WERI-Rb-1 (cell line): ENCODE measurements at regions not wholly inside any gene's neighbourhood (a gene's known extent, or its start where the extent isn't known, plus 50 kb on each side); places are given as distances from the start of the nearest gene placed in this dataset.

Experiments used
- DNase-seq: peaks from one replicate; pipeline ENCODE4 v3.0.0-alpha.2; 2020
- H3K27ac ChIP-seq: fragments of 250-450 bp; sonication (Bioruptor Pico); 2 replicates; pipeline ENCODE4 v1.5.1; 2020; ENCODE audit warnings: mild to moderate bottlenecking, moderate library complexity
- H3K27me3 ChIP-seq: fragments of 250-450 bp; sonication (Bioruptor Pico); 2 replicates; pipeline ENCODE4 v1.5.1; 2021; ENCODE audit warnings: mild to moderate bottlenecking, low read depth, moderate library complexity; ENCODE audit not compliant: insufficient read depth, severe bottlenecking
- H3K36me3 ChIP-seq: fragments of 250-450 bp; sonication (Bioruptor Pico); 2 replicates; pipeline ENCODE4 v1.5.1; 2020; ENCODE audit warnings: mild to moderate bottlenecking, moderate library complexity
- H3K4me3 ChIP-seq: 2 replicates; pipeline ENCODE4 v1.5.1; 2011; ENCODE audit warnings: low read depth, mild to moderate bottlenecking, control low read depth, low read length
- H3K9me3 ChIP-seq: fragments of 250-450 bp; sonication (Bioruptor Pico); 2 replicates; pipeline ENCODE4 v1.5.1; 2021; ENCODE audit warnings: mild to moderate bottlenecking, moderate library complexity; ENCODE audit not compliant: severe bottlenecking
- CTCF ChIP-seq: IDR thresholded peaks from 2 replicates; pipeline ENCODE4 v1.5.1; 2011; ENCODE audit warnings: low read depth, mild to moderate bottlenecking, control low read depth, inconsistent platforms, low read length

GRCh38 chr3:152969557-152970300 is 134.8 kb downstream of the P2RY1 start:
- Histone ChIP-seq H3K27ac (no peak overlapping the region), H3K36me3 (no peaks in the 10 kb centered on the region), H3K9me3 (no peaks in the 10 kb centered on the region), H3K4me3 (no peak overlapping the region), H3K27me3 (no peaks in the 10 kb centered on the region)
- no peak for TF ChIP-seq CTCF
- no peak for DNase-seq

GRCh38 chr3:152970851-152971250 is 135.9 kb downstream of the P2RY1 start:
- no peak overlapping the region for H3K4me3 ChIP-seq
- no peaks in the 10 kb centered on the region for H3K36me3 ChIP-seq
- H3K9me3 ChIP-seq: no peaks in the 10 kb centered on the region
- H3K27ac ChIP-seq: no peak overlapping the region
- no peak for DNase-seq
- TF ChIP-seq CTCF: no peak
- no peaks in the 10 kb centered on the region for H3K27me3 ChIP-seq

GRCh38 chr3:152971880-152972279 is 136.9 kb downstream of the P2RY1 start:
- Histone ChIP-seq H3K4me3 (no peak overlapping the region), H3K36me3 (no peaks in the 10 kb centered on the region), H3K27ac (no peak overlapping the region), H3K27me3 (no peaks in the 10 kb centered on the region), H3K9me3 (no peaks in the 10 kb centered on the region)
- TF ChIP-seq CTCF: no peak
- DNase-seq: no peak

GRCh38 chr3:152973575-152973974 is 138.6 kb downstream of the P2RY1 start:
- H3K27me3 ChIP-seq: no peaks in the 10 kb centered on the region
- DNase-seq: no peak
- H3K9me3 ChIP-seq: no peaks in the 10 kb centered on the region
- no peaks in the 10 kb centered on the region for H3K36me3 ChIP-seq
- H3K27ac ChIP-seq: no peak overlapping the region
- TF ChIP-seq CTCF: no peak
- no peak overlapping the region for H3K4me3 ChIP-seq

- Histone ChIP-seq H3K27ac (no peak overlapping the region), H3K36me3 (no peaks in the 10 kb centered on the region), H3K9me3 (no peaks in the 10 kb centered on the region), H3K4me3 (no peak overlapping the region), H3K27me3 (no peaks in the 10 kb centered on the region)
- no peak for TF ChIP-seq CTCF
- no peak for DNase-seq
Measured at GRCh38 chr3:152976239-152976638, 141.3 kb downstream of the P2RY1 start.

GRCh38 chr3:152977366-152977765 is 142.4 kb downstream of the P2RY1 start:
- Histone ChIP-seq H3K36me3 (no peaks in the 10 kb centered on the region), H3K27ac (no peak overlapping the region), H3K4me3 (no peak overlapping the region), H3K9me3 (no peaks in the 10 kb centered on the region), H3K27me3 (no peaks in the 10 kb centered on the region)
- no peak for DNase-seq
- TF ChIP-seq CTCF: no peak
